ENCODE measurements at regions not wholly inside any gene's neighbourhood (a gene's known extent, or its start where the extent isn't known, plus 50 kb on each side); places are given as distances from the start of the nearest gene placed in this dataset.
"Not testable (repeated sequence)": the region's sequence is repeated elsewhere in the genome, so short reads cannot be mapped to it uniquely, and the experiment has no call there.

DNA sequence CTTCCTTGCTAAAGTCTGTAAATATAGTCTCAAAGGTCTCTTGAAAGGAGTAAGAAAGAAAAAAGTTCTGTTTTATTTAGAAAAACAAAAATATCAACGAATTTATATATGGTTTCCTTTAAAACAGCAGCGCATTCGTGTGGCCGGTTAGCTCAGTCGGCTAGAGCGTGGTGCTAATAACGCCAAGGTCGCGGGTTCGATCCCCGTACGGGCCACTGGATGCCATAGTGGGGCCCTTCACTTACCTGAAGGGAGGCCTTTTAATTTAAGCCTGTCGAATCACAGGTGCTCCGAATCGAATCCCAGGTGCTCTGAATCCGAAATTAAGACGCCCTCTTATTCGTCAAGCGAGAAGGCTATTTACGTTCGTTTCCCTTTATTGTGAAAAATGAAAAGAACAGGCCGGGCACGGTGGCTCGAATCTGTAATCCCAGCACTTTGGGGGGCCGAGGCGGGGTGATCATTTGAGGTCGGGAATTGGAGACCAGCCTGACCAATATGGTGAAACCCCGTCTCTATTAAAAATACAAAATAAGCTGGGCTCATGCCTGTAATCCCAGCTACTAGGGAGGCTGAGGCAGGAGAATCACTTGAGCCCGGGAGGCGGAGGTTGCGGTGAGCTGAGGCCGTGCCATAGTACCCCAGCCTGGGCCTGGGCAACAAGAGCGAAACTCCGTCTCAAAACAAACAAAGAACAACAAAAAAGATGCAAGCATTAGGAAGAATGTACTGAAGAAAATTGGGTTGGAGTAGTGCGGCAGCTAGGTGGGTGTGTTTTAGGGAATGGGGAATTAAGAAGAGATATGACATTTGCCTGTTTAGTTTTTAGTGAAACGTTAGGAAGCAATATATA, 195.8 kb upstream of the ZNF184 start:
- H3K27ac Mint-ChIP-seq: peak overlapping the region; percentile 58 to 63
- Histone ChIP-seq H3K27ac (ENCODE audit: low read length) (no peak overlapping the region), H3K9me3 (peaks cover 2% of the 10 kb centered on the region), H3K27me3 (replicated peaks in 1 of 2; ENCODE audit: control insufficient read depth in 2 of 2, extremely low read depth in 1 of 2, insufficient read depth in 2 of 2, low read length in 1 of 2) (peaks cover 37 to 76% of the 10 kb centered on the region in 2 experiments), H3K4me3 (ENCODE audit: control insufficient read depth in 1 of 2, extremely low read depth in 1 of 2, low read length in 1 of 2) (peak overlapping the region in 1 of 2 donors; percentile 18), H3K4me1 (ENCODE audit: control insufficient read depth in 1 of 2, extremely low read depth in 1 of 2, insufficient read depth in 2 of 2, low read length in 2 of 2) (peaks cover 0 to 23% of the 10 kb centered on the region in 2 experiments), H3K36me3 (ENCODE audit: control insufficient read depth in 2 of 2, extremely low read depth in 1 of 2, insufficient read depth in 1 of 2, low read length in 1 of 2) (no peaks in the 10 kb centered on the region)
- ATAC-seq (replicated peaks in 1 of 4): no peak
- peaks cover 12% of the 10 kb centered on the region for H3K36me3 Mint-ChIP-seq
- H3K4me1 Mint-ChIP-seq: peaks cover 26 to 38% (median 32%) of the 10 kb centered on the region in 3 donors
- H3K27me3 Mint-ChIP-seq: peaks cover 73 to 84% of the 10 kb centered on the region in 2 donors
- ChIA-PET POLR2A (no interaction called here), CTCF (interaction anchor here in 1 of 2 donors (0.6 kb wide), 1 partner anchor 481 kb away, joined by 3 read pairs; no protein-coding TSS in a partner anchor)
- 4% methylated on average over 20 of the region's 36 CpGs for WGBS (ENCODE audit: insufficient coverage)
- H3K4me3 Mint-ChIP-seq: peak overlapping the region in 2 of 3 donors; percentile 6 to 16
- H3K9me3 Mint-ChIP-seq: peaks cover 14 to 25% (median 19%) of the 10 kb centered on the region in 3 donors
- peak in 1 of 35 experiments; percentile 38 for DNase-seq

DNA sequence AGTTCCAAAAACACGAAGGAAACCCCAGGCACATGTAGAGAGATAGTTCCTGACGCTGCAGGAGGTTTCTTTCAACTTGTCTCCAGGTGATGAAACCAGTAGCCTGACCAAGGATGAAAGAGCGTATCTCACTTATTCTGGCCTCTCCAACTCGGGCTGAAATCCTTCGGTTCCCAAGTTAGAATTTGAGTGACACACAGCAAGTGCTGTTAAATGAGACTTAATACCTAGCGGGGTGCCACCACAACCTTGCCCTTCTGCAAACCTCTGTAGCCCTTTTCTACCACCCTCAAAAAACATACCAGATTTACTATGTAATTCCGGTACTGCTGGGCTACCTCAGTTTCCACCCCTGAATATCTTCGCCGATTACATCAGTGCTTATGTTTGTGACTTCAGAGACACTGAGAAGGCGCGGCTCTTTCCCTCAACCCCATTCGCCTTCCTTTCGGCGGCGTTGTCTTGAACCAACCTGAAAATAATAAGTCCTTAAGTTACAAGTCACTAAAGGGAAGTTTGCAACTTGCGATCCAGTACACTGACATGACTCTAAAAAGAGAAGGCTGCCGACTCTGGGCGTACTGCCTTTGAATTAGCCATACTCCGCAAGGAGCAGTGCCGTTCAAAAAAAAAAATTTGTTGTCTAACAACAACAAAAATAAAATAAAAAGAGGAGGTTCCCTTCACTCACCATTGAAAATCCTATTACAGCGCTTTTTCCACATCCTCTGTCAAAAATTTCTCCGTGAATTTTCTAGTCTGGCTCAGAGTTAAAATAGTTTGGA, 194.9 kb upstream of the ZNF184 start:
- H3K36me3 Mint-ChIP-seq: peaks cover 12% of the 10 kb centered on the region
- H3K27ac Mint-ChIP-seq: peak overlapping the region in 1 of 2 donors; percentile 63
- H3K9me3 Mint-ChIP-seq: peaks cover 9 to 22% (median 16%) of the 10 kb centered on the region in 3 donors
- H3K9me3 ChIP-seq: peaks cover 2% of the 10 kb centered on the region
- no peak overlapping the region for H3K27ac ChIP-seq (ENCODE audit: low read length)
- no peaks in the 10 kb centered on the region for H3K36me3 ChIP-seq (ENCODE audit: control insufficient read depth in 2 of 2, extremely low read depth in 1 of 2, insufficient read depth in 1 of 2, low read length in 1 of 2)
- peaks cover 26 to 35% (median 31%) of the 10 kb centered on the region in 3 donors for H3K4me1 Mint-ChIP-seq
- ATAC-seq (replicated peaks in 1 of 4) (no peak), DNase-seq (peak in 1 of 35 experiments; percentile 26)
- peaks cover 36 to 75% of the 10 kb centered on the region in 2 experiments for H3K27me3 ChIP-seq (replicated peaks in 1 of 2; ENCODE audit: control insufficient read depth in 2 of 2, extremely low read depth in 1 of 2, insufficient read depth in 2 of 2, low read length in 1 of 2)
- H3K4me3 ChIP-seq (ENCODE audit: control insufficient read depth in 1 of 2, extremely low read depth in 1 of 2, low read length in 1 of 2): peak overlapping the region in 1 of 2 donors; percentile 18
- ChIA-PET POLR2A (no interaction called here), CTCF (interaction anchor here in 1 of 2 donors (0.6 kb wide), 1 partner anchor 480 kb away, joined by 3 read pairs; no protein-coding TSS in a partner anchor)
- peak overlapping the region in 1 of 3 donors; percentile 16 for H3K4me3 Mint-ChIP-seq
- H3K4me1 ChIP-seq (ENCODE audit: control insufficient read depth in 1 of 2, extremely low read depth in 1 of 2, insufficient read depth in 2 of 2, low read length in 2 of 2): peaks cover 0 to 23% of the 10 kb centered on the region in 2 experiments
- H3K27me3 Mint-ChIP-seq: peaks cover 72 to 84% of the 10 kb centered on the region in 2 donors
- 11% methylated on average over 10 of the region's 22 CpGs for WGBS (ENCODE audit: insufficient coverage)

DNA sequence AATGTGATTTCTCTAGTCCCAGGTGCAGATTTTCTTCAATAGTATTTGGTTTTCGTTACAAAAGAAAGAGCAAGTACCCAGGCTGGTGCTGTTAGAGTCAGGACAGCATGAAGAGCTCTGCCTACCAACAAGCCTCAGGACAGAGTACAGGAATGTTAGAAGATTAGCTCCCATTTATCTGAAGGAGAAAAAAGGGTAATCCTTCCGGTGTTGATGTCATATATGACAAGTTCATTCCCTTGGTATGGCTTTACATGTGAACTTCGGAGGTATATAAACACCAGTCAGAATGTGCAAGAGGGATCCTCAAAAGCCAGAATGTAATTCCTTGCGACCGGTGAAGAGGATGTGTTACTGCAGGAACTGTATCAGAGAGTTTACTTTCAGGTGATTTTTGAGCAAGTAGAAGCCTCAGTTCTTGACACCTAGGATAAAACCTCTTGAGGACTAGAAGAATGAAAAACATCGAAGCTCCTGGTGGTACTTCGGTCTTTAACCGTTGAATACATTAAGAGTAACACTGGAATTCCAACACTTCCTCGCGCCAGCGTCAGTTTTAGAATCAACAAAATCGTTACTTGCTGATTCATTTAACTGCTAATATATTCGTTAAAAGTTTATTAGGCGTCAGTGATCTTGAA, 194.2 kb upstream of the ZNF184 start:
- Histone ChIP-seq H3K4me3 (ENCODE audit: control insufficient read depth in 1 of 2, extremely low read depth in 1 of 2, low read length in 1 of 2) (no peak overlapping the region), H3K27ac (ENCODE audit: low read length) (no peak overlapping the region), H3K36me3 (ENCODE audit: control insufficient read depth in 2 of 2, extremely low read depth in 1 of 2, insufficient read depth in 1 of 2, low read length in 1 of 2) (no peaks in the 10 kb centered on the region), H3K27me3 (replicated peaks in 1 of 2; ENCODE audit: control insufficient read depth in 2 of 2, extremely low read depth in 1 of 2, insufficient read depth in 2 of 2, low read length in 1 of 2) (peaks cover 36 to 73% of the 10 kb centered on the region in 2 experiments), H3K9me3 (peaks cover 2% of the 10 kb centered on the region), H3K4me1 (ENCODE audit: control insufficient read depth in 1 of 2, extremely low read depth in 1 of 2, insufficient read depth in 2 of 2, low read length in 2 of 2) (peaks cover 0 to 20% of the 10 kb centered on the region in 2 experiments)
- H3K27me3 Mint-ChIP-seq: peaks cover 70 to 83% of the 10 kb centered on the region in 2 donors
- H3K9me3 Mint-ChIP-seq: peaks cover 5 to 17% (median 12%) of the 10 kb centered on the region in 3 donors
- ChIA-PET CTCF (no interaction called here), POLR2A (no interaction called here)
- H3K36me3 Mint-ChIP-seq: peaks cover 12% of the 10 kb centered on the region
- peak overlapping the region in 1 of 2 donors; percentile 31 for H3K27ac Mint-ChIP-seq
- no peak for ATAC-seq (replicated peaks in 1 of 4)
- 28% methylated on average over 5 of the region's 14 CpGs for WGBS (ENCODE audit: insufficient coverage)
- DNase-seq: no peak
- H3K4me3 Mint-ChIP-seq: no peak overlapping the region
- H3K4me1 Mint-ChIP-seq: peaks cover 19 to 27% (median 24%) of the 10 kb centered on the region in 3 donors

DNA sequence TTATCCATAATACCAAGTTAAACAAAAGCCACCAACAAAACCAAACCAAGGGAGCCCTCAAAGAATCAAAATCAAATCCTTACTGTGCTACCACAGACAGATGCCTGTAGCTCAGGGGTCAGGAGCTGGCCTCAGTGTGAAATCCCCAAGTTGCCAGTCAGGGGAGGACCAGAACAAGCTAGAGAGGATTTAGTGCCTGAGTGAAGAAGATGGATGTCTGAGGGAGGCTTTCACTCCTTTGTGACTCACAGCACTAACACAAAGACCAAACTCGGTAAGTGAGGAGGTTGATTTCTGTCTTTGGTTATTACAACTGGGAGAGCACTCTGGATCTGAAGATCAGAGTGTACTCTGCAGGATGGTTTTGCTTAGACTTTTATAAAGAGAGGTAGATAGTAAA, 189.9 kb upstream of the ZNF184 start:
- 40% methylated on average over 1 of the region's 1 CpG for whole genome bisulfite sequencing (ENCODE audit: insufficient coverage)
- Mint-ChIP-seq H3K4me1 (peaks cover 0 to under 1% (median under 1%) of the 10 kb centered on the region in 3 donors), H3K27ac (no peak overlapping the region), H3K4me3 (no peak overlapping the region), H3K27me3 (peaks cover 53 to 61% of the 10 kb centered on the region in 2 donors), H3K36me3 (no peaks in the 10 kb centered on the region), H3K9me3 (peaks cover 0 to 2% (median under 1%) of the 10 kb centered on the region in 3 donors)
- CTCF ChIA-PET: no interaction called here
- Histone ChIP-seq H3K36me3 (ENCODE audit: control insufficient read depth in 2 of 2, extremely low read depth in 1 of 2, insufficient read depth in 1 of 2, low read length in 1 of 2) (no peaks in the 10 kb centered on the region), H3K4me3 (ENCODE audit: control insufficient read depth in 1 of 2, extremely low read depth in 1 of 2, low read length in 1 of 2) (no peak overlapping the region), H3K4me1 (ENCODE audit: control insufficient read depth in 1 of 2, extremely low read depth in 1 of 2, insufficient read depth in 2 of 2, low read length in 2 of 2) (peaks cover 0 to under 1% of the 10 kb centered on the region in 2 experiments), H3K27ac (ENCODE audit: low read length) (no peak overlapping the region), H3K27me3 (replicated peaks in 1 of 2; ENCODE audit: control insufficient read depth in 2 of 2, extremely low read depth in 1 of 2, insufficient read depth in 2 of 2, low read length in 1 of 2) (peaks cover 14 to 45% of the 10 kb centered on the region in 2 experiments), H3K9me3 (no peaks in the 10 kb centered on the region)
- POLR2A ChIA-PET: interaction anchor here in 1 of 2 donors (0.7 kb wide), 1 partner anchor 1079 kb away, joined by 4 read pairs; no protein-coding TSS in a partner anchor
- no peak for ATAC-seq (replicated peaks in 1 of 4)
- DNase-seq: no peak

DNA sequence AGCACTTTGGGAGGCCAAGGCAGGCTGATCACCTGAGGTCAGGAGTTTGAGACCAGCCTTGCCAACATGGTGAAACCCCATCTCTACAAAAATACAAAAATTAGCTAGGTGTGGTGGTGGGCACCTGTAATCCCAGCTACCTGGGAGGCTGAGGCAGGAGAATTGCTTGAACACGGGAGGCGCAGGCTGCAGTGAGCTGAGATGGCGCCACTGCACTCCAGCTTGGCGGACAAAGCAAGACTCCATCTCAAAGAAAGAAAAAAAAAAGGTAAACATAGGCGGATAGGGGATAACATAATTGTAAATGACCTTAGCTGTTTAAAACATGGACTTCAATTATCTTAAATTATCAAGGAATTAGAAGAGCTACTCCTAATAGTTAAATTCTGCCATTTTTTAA, 189.3 kb upstream of the ZNF184 start:
- not testable (repeated sequence) for DNase-seq; H3K27ac Mint-ChIP-seq; H3K27ac ChIP-seq (ENCODE audit: low read length); H3K36me3 ChIP-seq (ENCODE audit: control insufficient read depth in 2 of 2, extremely low read depth in 1 of 2, insufficient read depth in 1 of 2, low read length in 1 of 2); H3K4me1 Mint-ChIP-seq; ATAC-seq (replicated peaks in 1 of 4); H3K36me3 Mint-ChIP-seq; H3K4me3 Mint-ChIP-seq; H3K4me3 ChIP-seq (ENCODE audit: control insufficient read depth in 1 of 2, extremely low read depth in 1 of 2, low read length in 1 of 2); H3K9me3 Mint-ChIP-seq; H3K4me1 ChIP-seq (ENCODE audit: control insufficient read depth in 1 of 2, extremely low read depth in 1 of 2, insufficient read depth in 2 of 2, low read length in 2 of 2); H3K9me3 ChIP-seq
- WGBS (ENCODE audit: insufficient coverage): no CpG with 5 or more reads among the region's 5 CpGs
- peaks cover 9 to 42% of the 10 kb centered on the region in 2 experiments for H3K27me3 ChIP-seq (replicated peaks in 1 of 2; ENCODE audit: control insufficient read depth in 2 of 2, extremely low read depth in 1 of 2, insufficient read depth in 2 of 2, low read length in 1 of 2)
- POLR2A ChIA-PET: interaction anchor here in 1 of 2 donors (0.7 kb wide), 1 partner anchor 1078 kb away, joined by 4 read pairs; no protein-coding TSS in a partner anchor
- H3K27me3 Mint-ChIP-seq: peaks cover 48 to 57% of the 10 kb centered on the region in 2 donors
- CTCF ChIA-PET: interaction anchor here (0.6 to 0.7 kb wide), 3 partner anchors 10 to 1354 kb away, joined by 3 to 6 read pairs (median 4); no protein-coding TSS in a partner anchor
